BJ (cell line): ENCODE measurements at regions not wholly inside any gene's neighbourhood (a gene's known extent, or its start where the extent isn't known, plus 50 kb on each side); places are given as distances from the start of the nearest gene placed in this dataset.
"Not testable (repeated sequence)": the region's sequence is repeated elsewhere in the genome, so short reads cannot be mapped to it uniquely, and the experiment has no call there.

Experiments used
- CTCF ChIA-PET: fragments of 350-600 bp; formaldehyde crosslinking; extraction: SDS; loops from one replicate; lab custom pipeline; 2021; ENCODE audit warnings: antibody characterized with exemption, inconsistent platforms; lab: Yijun Ruan, JAX
- POLR2A ChIA-PET: fragments of 300-600 bp; sonication (Branson Sonifier 250); formaldehyde crosslinking; extraction: SDS; loops from one replicate; lab custom pipeline; 2021; ENCODE audit warnings: antibody characterized with exemption; lab: Charles Lee
- DNase-seq: peaks from one replicate; pipeline ENCODE4 v3.0.0-alpha.2; 2011; ENCODE audit warnings: low read depth
- H3K27me3 ChIP-seq: 2 replicates; pipeline ENCODE4 v1.6.0; 2011; ENCODE audit warnings: low read length; ENCODE audit not compliant: control insufficient read depth, insufficient read depth
- H3K36me3 ChIP-seq: 2 replicates; pipeline ENCODE4 v1.5.1; 2011; ENCODE audit warnings: low read length; ENCODE audit not compliant: control insufficient read depth, insufficient read depth
- H3K4me3 ChIP-seq: 2 replicates; pipeline ENCODE4 v1.5.1; 2011; ENCODE audit warnings: low read depth, mild to moderate bottlenecking, control low read depth, low read length
- CTCF ChIP-seq: IDR thresholded peaks from 2 replicates; pipeline ENCODE4 v1.5.1; 2011; ENCODE audit warnings: low read depth, mild to moderate bottlenecking, control low read depth, inconsistent platforms, low read length, moderate library complexity; ENCODE audit not compliant: insufficient read depth

- no peaks in the 10 kb centered on the region for H3K36me3 ChIP-seq
- H3K27me3 ChIP-seq, result peaks cover 6% of the 10 kb centered on the region
- ChIA-PET POLR2A (no interaction called here), CTCF (no interaction called here)
- DNase-seq, result no peak
- H3K4me3 ChIP-seq, result no peak overlapping the region
- TF ChIP-seq CTCF, result no peak
These were observed 76.7 kb upstream of the RFLNA start for GRCh38 chr12:124218243-124218560.

GRCh38 chr12:124218650-124219049 lies 76.2 kb upstream of the RFLNA start:
- H3K4me3 ChIP-seq, POLR2A ChIA-PET, DNase-seq, CTCF ChIA-PET, H3K27me3 ChIP-seq, H3K36me3 ChIP-seq: not testable (repeated sequence)

GRCh38 chr12:124222368-124223245 lies 72.3 kb upstream of the RFLNA start:
- CTCF ChIA-PET, result interaction anchor here (0.6 to 1.3 kb wide), 3 partner anchors 8 to 32 kb away, joined by 3 to 4 read pairs (median 3); no protein-coding TSS in a partner anchor
- no peak for TF ChIP-seq CTCF
- DNase-seq, result no peak
- no peak overlapping the region for H3K4me3 ChIP-seq
- POLR2A ChIA-PET, result no interaction called here
- H3K36me3 ChIP-seq, result no peaks in the 10 kb centered on the region
- peaks cover 7% of the 10 kb centered on the region for H3K27me3 ChIP-seq

GRCh38 chr12:124223733-124224138 lies 71.2 kb upstream of the RFLNA start:
- POLR2A ChIA-PET, H3K36me3 ChIP-seq, DNase-seq, H3K4me3 ChIP-seq, H3K27me3 ChIP-seq: not testable (repeated sequence)
- CTCF ChIA-PET, result interaction anchor here (1.3 kb wide), 1 partner anchor 9 kb away, joined by 3 read pairs; no protein-coding TSS in a partner anchor

- CTCF ChIA-PET, result no interaction called here
- no peak for TF ChIP-seq CTCF
- peaks cover 7% of the 10 kb centered on the region for H3K27me3 ChIP-seq
These were observed 70.3 kb upstream of the RFLNA start for GRCh38 chr12:124224535-124225110.

GRCh38 chr12:124225730-124226129 lies 69.2 kb upstream of the RFLNA start:
- POLR2A ChIA-PET, result no interaction called here
- no peaks in the 10 kb centered on the region for H3K36me3 ChIP-seq
- peaks cover 7% of the 10 kb centered on the region for H3K27me3 ChIP-seq
- no peak for TF ChIP-seq CTCF
- no peak for DNase-seq
- H3K4me3 ChIP-seq, result no peak overlapping the region
- CTCF ChIA-PET, result no interaction called here

More at GRCh38 chr12:124224535-124225110, 70.3 kb upstream of the RFLNA start:
- Histone ChIP-seq H3K4me3 (no peak overlapping the region), H3K36me3 (no peaks in the 10 kb centered on the region)
- DNase-seq, result no peak
- POLR2A ChIA-PET, result no interaction called here
